ENCODE measurements at regions not wholly inside any gene's neighbourhood (a gene's known extent, or its start where the extent isn't known, plus 50 kb on each side); places are given as distances from the start of the nearest gene placed in this dataset.

GRCh38 chr11:70755410-70756158 is 357.3 kb downstream of the CTTN start:
- ATAC-seq (replicated peaks), result peak; percentile 73
- H3K27ac Mint-ChIP-seq, result no peak overlapping the region
- H3K4me3 Mint-ChIP-seq, result no peak overlapping the region
- peak; percentile 27 to 36 (median 30) for DNase-seq
- no peaks in the 10 kb centered on the region for H3K36me3 Mint-ChIP-seq (ENCODE audit: insufficient read depth)
- H3K4me1 Mint-ChIP-seq (ENCODE audit: low read depth in 2 of 2), result peaks cover 0 to 4% of the 10 kb centered on the region in 2 donors
- peaks cover 0 to 8% of the 10 kb centered on the region in 2 donors for H3K9me3 Mint-ChIP-seq
- H3K27me3 Mint-ChIP-seq, result peaks cover 19 to 50% of the 10 kb centered on the region in 2 donors

GRCh38 chr11:70756341-70756740 is 358.0 kb downstream of the CTTN start:
- ATAC-seq (replicated peaks) (no peak), DNase-seq (no peak)
- no peak overlapping the region for H3K27ac Mint-ChIP-seq
- H3K4me3 Mint-ChIP-seq, result no peak overlapping the region
- peaks cover under 1 to 1% of the 10 kb centered on the region in 2 donors for H3K9me3 Mint-ChIP-seq
- H3K27me3 Mint-ChIP-seq, result peaks cover 24 to 56% of the 10 kb centered on the region in 2 donors
- H3K4me1 Mint-ChIP-seq (ENCODE audit: low read depth in 2 of 2), result peaks cover 0 to 4% of the 10 kb centered on the region in 2 donors
- no peaks in the 10 kb centered on the region for H3K36me3 Mint-ChIP-seq (ENCODE audit: insufficient read depth)

GRCh38 chr11:70756756-70757155 is 358.4 kb downstream of the CTTN start:
- DNase-seq (no peak), ATAC-seq (replicated peaks) (no peak)
- H3K27ac Mint-ChIP-seq, result no peak overlapping the region
- peaks cover 0 to 1% of the 10 kb centered on the region in 2 donors for H3K9me3 Mint-ChIP-seq
- H3K36me3 Mint-ChIP-seq (ENCODE audit: insufficient read depth), result no peaks in the 10 kb centered on the region
- H3K4me3 Mint-ChIP-seq, result no peak overlapping the region
- peaks cover 24 to 56% of the 10 kb centered on the region in 2 donors for H3K27me3 Mint-ChIP-seq
- H3K4me1 Mint-ChIP-seq (ENCODE audit: low read depth in 2 of 2), result peaks cover 0 to 4% of the 10 kb centered on the region in 2 donors

GRCh38 chr11:70757241-70757640 is 358.9 kb downstream of the CTTN start:
- H3K4me3 Mint-ChIP-seq, result no peak overlapping the region
- H3K27ac Mint-ChIP-seq, result no peak overlapping the region
- DNase-seq (no peak), ATAC-seq (replicated peaks) (no peak)
- H3K27me3 Mint-ChIP-seq, result peaks cover 24 to 56% of the 10 kb centered on the region in 2 donors
- H3K9me3 Mint-ChIP-seq, result peaks cover 0 to 1% of the 10 kb centered on the region in 2 donors
- peaks cover 0 to 4% of the 10 kb centered on the region in 2 donors for H3K4me1 Mint-ChIP-seq (ENCODE audit: low read depth in 2 of 2)
- H3K36me3 Mint-ChIP-seq (ENCODE audit: insufficient read depth), result no peaks in the 10 kb centered on the region

GRCh38 chr11:70758206-70758605 is 359.9 kb downstream of the CTTN start:
- Mint-ChIP-seq H3K4me1 (ENCODE audit: low read depth in 2 of 2) (peaks cover 0 to 4% of the 10 kb centered on the region in 2 donors), H3K27me3 (peaks cover 24 to 64% of the 10 kb centered on the region in 2 donors), H3K9me3 (peaks cover 0 to 1% of the 10 kb centered on the region in 2 donors), H3K4me3 (no peak overlapping the region), H3K36me3 (ENCODE audit: insufficient read depth) (no peaks in the 10 kb centered on the region), H3K27ac (no peak overlapping the region)
- ATAC-seq (replicated peaks) (no peak), DNase-seq (no peak)

GRCh38 chr11:70759846-70760245 is 361.5 kb downstream of the CTTN start:
- Mint-ChIP-seq H3K4me1 (ENCODE audit: low read depth in 2 of 2) (peaks cover 0 to 4% of the 10 kb centered on the region in 2 donors), H3K9me3 (peaks cover 0 to 1% of the 10 kb centered on the region in 2 donors), H3K27me3 (peaks cover 24 to 66% of the 10 kb centered on the region in 2 donors), H3K4me3 (no peak overlapping the region), H3K36me3 (ENCODE audit: insufficient read depth) (no peaks in the 10 kb centered on the region), H3K27ac (no peak overlapping the region)
- no peak for ATAC-seq (replicated peaks)
- DNase-seq, result no peak

- Mint-ChIP-seq H3K4me3 (no peak overlapping the region), H3K27me3 (peaks cover 24 to 67% of the 10 kb centered on the region in 2 donors), H3K27ac (no peak overlapping the region), H3K9me3 (peaks cover 0 to 1% of the 10 kb centered on the region in 2 donors), H3K4me1 (ENCODE audit: low read depth in 2 of 2) (peaks cover 0 to 4% of the 10 kb centered on the region in 2 donors), H3K36me3 (ENCODE audit: insufficient read depth) (no peaks in the 10 kb centered on the region)
- ATAC-seq (replicated peaks), result no peak
- no peak for DNase-seq
Observed at GRCh38 chr11:70760416-70761020, 362.2 kb downstream of the CTTN start.

- Mint-ChIP-seq H3K36me3 (ENCODE audit: insufficient read depth) (no peaks in the 10 kb centered on the region), H3K27ac (no peak overlapping the region), H3K27me3 (peaks cover 24 to 65% of the 10 kb centered on the region in 2 donors), H3K9me3 (peaks cover 0 to 1% of the 10 kb centered on the region in 2 donors), H3K4me1 (ENCODE audit: low read depth in 2 of 2) (no peaks in the 10 kb centered on the region), H3K4me3 (no peak overlapping the region)
- no peak for DNase-seq
- ATAC-seq (replicated peaks), result no peak
Observed at GRCh38 chr11:70761094-70761907, 363.0 kb downstream of the CTTN start.

- DNase-seq, result no peak
- peaks cover 0 to 1% of the 10 kb centered on the region in 2 donors for H3K9me3 Mint-ChIP-seq
- H3K4me1 Mint-ChIP-seq (ENCODE audit: low read depth in 2 of 2), result no peaks in the 10 kb centered on the region
- no peaks in the 10 kb centered on the region for H3K36me3 Mint-ChIP-seq (ENCODE audit: insufficient read depth)
- no peak for ATAC-seq (replicated peaks)
- peaks cover 18 to 65% of the 10 kb centered on the region in 2 donors for H3K27me3 Mint-ChIP-seq
- H3K27ac Mint-ChIP-seq, result no peak overlapping the region
- H3K4me3 Mint-ChIP-seq, result no peak overlapping the region
Observed at GRCh38 chr11:70761908-70762337, 363.6 kb downstream of the CTTN start.

GRCh38 chr11:70762810-70763209 is 364.5 kb downstream of the CTTN start:
- no peak for DNase-seq
- Mint-ChIP-seq H3K27ac (no peak overlapping the region), H3K36me3 (ENCODE audit: insufficient read depth) (no peaks in the 10 kb centered on the region), H3K9me3 (peaks cover 0 to 1% of the 10 kb centered on the region in 2 donors), H3K27me3 (peaks cover 18 to 66% of the 10 kb centered on the region in 2 donors), H3K4me3 (no peak overlapping the region), H3K4me1 (ENCODE audit: low read depth in 2 of 2) (no peaks in the 10 kb centered on the region)
- no peak for ATAC-seq (replicated peaks)

- no peaks in the 10 kb centered on the region for H3K36me3 Mint-ChIP-seq (ENCODE audit: insufficient read depth)
Observed at GRCh38 chr11:70763606-70764005, 365.3 kb downstream of the CTTN start.

GRCh38 chr11:70764356-70764905 is 366.1 kb downstream of the CTTN start:
- H3K27ac Mint-ChIP-seq, result no peak overlapping the region
- no peaks in the 10 kb centered on the region for H3K36me3 Mint-ChIP-seq (ENCODE audit: insufficient read depth)
- H3K4me1 Mint-ChIP-seq (ENCODE audit: low read depth in 2 of 2), result no peaks in the 10 kb centered on the region
- DNase-seq (no peak), ATAC-seq (replicated peaks) (no peak)
- H3K27me3 Mint-ChIP-seq, result peaks cover 10 to 60% of the 10 kb centered on the region in 2 donors
- H3K4me3 Mint-ChIP-seq, result no peak overlapping the region
- H3K9me3 Mint-ChIP-seq, result peaks cover 0 to 1% of the 10 kb centered on the region in 2 donors

More at GRCh38 chr11:70763606-70764005, 365.3 kb downstream of the CTTN start:
- H3K4me1 Mint-ChIP-seq (ENCODE audit: low read depth in 2 of 2), result no peaks in the 10 kb centered on the region
- H3K27me3 Mint-ChIP-seq, result peaks cover 13 to 64% of the 10 kb centered on the region in 2 donors
- no peak overlapping the region for H3K27ac Mint-ChIP-seq
- H3K4me3 Mint-ChIP-seq, result no peak overlapping the region
- no peak for DNase-seq
- no peak for ATAC-seq (replicated peaks)
- peaks cover 0 to 1% of the 10 kb centered on the region in 2 donors for H3K9me3 Mint-ChIP-seq

GRCh38 chr11:70766901-70767300 is 368.6 kb downstream of the CTTN start:
- Mint-ChIP-seq H3K4me3 (no peak overlapping the region), H3K4me1 (ENCODE audit: low read depth in 2 of 2) (no peaks in the 10 kb centered on the region), H3K27ac (no peak overlapping the region), H3K9me3 (no peaks in the 10 kb centered on the region), H3K27me3 (peaks cover 0 to 47% of the 10 kb centered on the region in 2 donors), H3K36me3 (ENCODE audit: insufficient read depth) (no peaks in the 10 kb centered on the region)
- no peak for DNase-seq
- ATAC-seq (replicated peaks), result no peak

All from effector memory CD8-positive, alpha-beta T cell (primary cell).